ENCODE measurements at regions not wholly inside any gene's neighbourhood (a gene's known extent, or its start where the extent isn't known, plus 50 kb on each side); places are given as distances from the start of the nearest gene placed in this dataset.
A peak's percentile ranks its signal among the peaks of the same experiment; 100 is the strongest.
"Not testable (repeated sequence)": the region's sequence is repeated elsewhere in the genome, so short reads cannot be mapped to it uniquely, and the experiment has no call there.

DNA sequence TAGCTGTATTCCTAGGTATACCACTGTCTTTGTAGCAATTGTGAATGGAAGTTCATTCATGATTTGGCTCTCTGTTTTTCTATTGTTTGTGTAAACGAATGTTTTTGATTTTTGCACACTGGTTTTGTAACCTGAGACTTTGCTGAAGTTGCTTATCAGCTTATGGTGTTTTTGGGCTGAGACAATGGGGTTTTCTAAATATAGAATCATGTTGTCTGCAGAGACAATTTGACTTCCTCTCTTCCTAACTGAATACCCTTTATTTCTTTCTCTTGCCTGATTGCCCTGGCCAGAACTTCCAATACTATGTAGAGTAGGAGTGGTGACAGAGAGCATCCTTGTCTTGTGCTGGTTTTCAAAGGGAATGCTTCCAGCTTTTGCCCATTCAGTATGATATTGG lies 761.6 kb upstream of the NCAM2 start:
- H3K27me3 Mint-ChIP-seq; H3K4me1 Mint-ChIP-seq; H3K36me3 ChIP-seq (ENCODE audit: control insufficient read depth in 2 of 3, insufficient read depth in 3 of 3, low read length in 3 of 3); H3K4me3 Mint-ChIP-seq; H3K4me1 ChIP-seq (ENCODE audit: control insufficient read depth in 2 of 2, insufficient read depth in 2 of 2, low read length in 2 of 2); POLR2A ChIA-PET; H3K4me3 ChIP-seq (ENCODE audit: low read length); H3K36me3 Mint-ChIP-seq; H3K27me3 ChIP-seq (ENCODE audit: control insufficient read depth in 2 of 2, insufficient read depth in 2 of 2, low read length in 2 of 2); DNase-seq; H3K27ac ChIP-seq (ENCODE audit: low read depth, low read length); ATAC-seq; H3K9me3 ChIP-seq (ENCODE audit: control insufficient read depth in 2 of 3, low read length in 3 of 3); H3K27ac Mint-ChIP-seq; CTCF ChIA-PET: not testable (repeated sequence)
- peaks cover 0 to 31% (median 13%) of the 10 kb centered on the region in 11 donors for H3K9me3 Mint-ChIP-seq
- intact Hi-C loops (cut with micrococcal nuclease) = loop anchor here in 1 of 2 donors (10.0 kb wide), 1 partner anchor 48 kb away; no protein-coding TSS in a partner anchor

DNA sequence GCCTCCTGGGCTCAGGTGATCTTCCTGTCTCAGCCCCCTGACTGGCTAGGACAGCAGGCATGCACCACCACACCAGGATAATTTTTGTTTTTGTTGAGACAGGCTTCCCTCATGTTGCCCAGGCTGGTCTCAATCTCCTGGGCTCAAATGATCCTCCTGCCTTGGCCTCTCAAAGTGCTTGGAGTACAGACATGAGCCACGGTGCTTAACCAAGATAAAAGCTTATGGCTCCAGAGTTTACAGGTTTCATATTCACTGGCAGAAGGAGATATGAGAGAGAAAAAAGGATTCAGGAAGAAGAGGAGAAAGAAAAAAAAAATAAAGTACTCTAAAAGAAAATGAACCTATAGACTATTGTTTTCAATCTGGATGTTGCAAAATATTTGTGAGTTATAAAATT lies 748.8 kb upstream of the NCAM2 start:
- no peak for ATAC-seq
- CTCF ChIA-PET = no interaction called here
- no peaks in the 10 kb centered on the region for H3K27me3 ChIP-seq (ENCODE audit: control insufficient read depth in 2 of 2, insufficient read depth in 2 of 2, low read length in 2 of 2)
- no peak overlapping the region for H3K4me3 ChIP-seq (ENCODE audit: low read length)
- H3K9me3 ChIP-seq (ENCODE audit: control insufficient read depth in 2 of 3, low read length in 3 of 3) = no peaks in the 10 kb centered on the region
- Mint-ChIP-seq H3K9me3 (peaks cover 0 to 7% (median 0%) of the 10 kb centered on the region in 11 donors), H3K4me1 (no peaks in the 10 kb centered on the region), H3K36me3 (no peaks in the 10 kb centered on the region), H3K4me3 (no peak overlapping the region), H3K27me3 (no peaks in the 10 kb centered on the region), H3K27ac (no peak overlapping the region)
- DNase-seq = no peak
- no peaks in the 10 kb centered on the region for H3K36me3 ChIP-seq (ENCODE audit: control insufficient read depth in 2 of 3, insufficient read depth in 3 of 3, low read length in 3 of 3)
- POLR2A ChIA-PET = no interaction called here
- H3K27ac ChIP-seq (ENCODE audit: low read depth, low read length) = no peak overlapping the region
- intact Hi-C loops (cut with micrococcal nuclease) = no loop called here
- no peaks in the 10 kb centered on the region for H3K4me1 ChIP-seq (ENCODE audit: control insufficient read depth in 2 of 2, insufficient read depth in 2 of 2, low read length in 2 of 2)

DNA sequence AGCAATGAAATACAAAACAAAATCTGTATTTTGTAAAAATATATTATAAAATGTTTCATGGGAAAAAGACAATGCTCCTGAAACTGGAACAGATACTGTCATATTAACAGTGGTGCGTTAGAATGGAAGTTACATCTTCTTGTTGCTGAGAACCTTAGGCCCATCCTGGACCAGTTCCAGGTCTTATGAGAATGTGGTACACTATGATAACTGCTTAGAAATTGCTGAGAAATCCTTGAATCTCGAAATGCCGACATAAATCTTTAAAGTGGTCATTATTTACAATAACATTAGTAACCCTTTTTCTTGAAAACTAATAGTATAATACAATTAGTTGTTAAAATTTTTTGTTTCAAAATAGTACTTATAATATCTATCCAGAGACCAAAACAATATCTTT lies 747.9 kb upstream of the NCAM2 start:
- intact Hi-C loops (cut with micrococcal nuclease) = no loop called here
- Histone ChIP-seq H3K27me3 (ENCODE audit: control insufficient read depth in 2 of 2, insufficient read depth in 2 of 2, low read length in 2 of 2) (no peaks in the 10 kb centered on the region), H3K9me3 (ENCODE audit: control insufficient read depth in 2 of 3, low read length in 3 of 3) (no peaks in the 10 kb centered on the region), H3K27ac (ENCODE audit: low read depth, low read length) (no peak overlapping the region), H3K4me1 (ENCODE audit: control insufficient read depth in 2 of 2, insufficient read depth in 2 of 2, low read length in 2 of 2) (no peaks in the 10 kb centered on the region), H3K4me3 (ENCODE audit: low read length) (no peak overlapping the region), H3K36me3 (ENCODE audit: control insufficient read depth in 2 of 3, insufficient read depth in 3 of 3, low read length in 3 of 3) (no peaks in the 10 kb centered on the region)
- ChIA-PET CTCF (no interaction called here), POLR2A (no interaction called here)
- Mint-ChIP-seq H3K4me1 (no peaks in the 10 kb centered on the region), H3K27me3 (no peaks in the 10 kb centered on the region), H3K4me3 (no peak overlapping the region), H3K9me3 (peaks cover 0 to 7% (median 0%) of the 10 kb centered on the region in 11 donors), H3K36me3 (no peaks in the 10 kb centered on the region), H3K27ac (no peak overlapping the region)
- ATAC-seq (no peak), DNase-seq (no peak)

DNA sequence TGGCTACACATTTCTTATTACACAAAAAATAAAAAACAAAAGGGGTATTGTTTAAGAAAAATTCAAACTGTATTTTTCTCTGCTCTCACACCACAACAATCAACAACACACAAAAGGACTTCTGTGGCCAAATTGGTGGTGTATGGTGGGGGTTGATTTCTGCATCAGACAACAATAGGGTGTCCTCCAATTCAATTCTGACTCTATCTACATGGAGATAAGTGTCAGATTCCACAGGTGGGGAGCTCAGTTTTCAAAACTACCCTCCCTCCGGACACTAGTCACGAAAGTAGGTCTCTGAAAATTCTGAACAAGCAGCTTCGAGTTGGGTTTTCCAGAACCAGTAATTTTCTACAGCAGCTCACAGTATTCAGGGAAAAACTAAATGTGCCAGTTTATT lies 744.9 kb upstream of the NCAM2 start:
- intact Hi-C loops (cut with micrococcal nuclease) = no loop called here
- H3K27ac Mint-ChIP-seq = no peak overlapping the region
- ChIA-PET POLR2A (no interaction called here), CTCF (no interaction called here)
- ATAC-seq = no peak
- H3K9me3 Mint-ChIP-seq = peaks cover 0 to 6% (median 0%) of the 10 kb centered on the region in 11 donors
- no peaks in the 10 kb centered on the region for H3K4me1 Mint-ChIP-seq
- H3K4me3 ChIP-seq (ENCODE audit: low read length) = no peak overlapping the region
- H3K4me3 Mint-ChIP-seq = no peak overlapping the region
- no peaks in the 10 kb centered on the region for H3K36me3 Mint-ChIP-seq
- H3K4me1 ChIP-seq (ENCODE audit: control insufficient read depth in 2 of 2, insufficient read depth in 2 of 2, low read length in 2 of 2) = no peaks in the 10 kb centered on the region
- H3K27me3 ChIP-seq (ENCODE audit: control insufficient read depth in 2 of 2, insufficient read depth in 2 of 2, low read length in 2 of 2) = no peaks in the 10 kb centered on the region
- no peaks in the 10 kb centered on the region for H3K9me3 ChIP-seq (ENCODE audit: control insufficient read depth in 2 of 3, low read length in 3 of 3)
- H3K36me3 ChIP-seq (ENCODE audit: control insufficient read depth in 2 of 3, insufficient read depth in 3 of 3, low read length in 3 of 3) = no peaks in the 10 kb centered on the region
- H3K27ac ChIP-seq (ENCODE audit: low read depth, low read length) = no peak overlapping the region
- H3K27me3 Mint-ChIP-seq = no peaks in the 10 kb centered on the region
- no peak for DNase-seq

DNA sequence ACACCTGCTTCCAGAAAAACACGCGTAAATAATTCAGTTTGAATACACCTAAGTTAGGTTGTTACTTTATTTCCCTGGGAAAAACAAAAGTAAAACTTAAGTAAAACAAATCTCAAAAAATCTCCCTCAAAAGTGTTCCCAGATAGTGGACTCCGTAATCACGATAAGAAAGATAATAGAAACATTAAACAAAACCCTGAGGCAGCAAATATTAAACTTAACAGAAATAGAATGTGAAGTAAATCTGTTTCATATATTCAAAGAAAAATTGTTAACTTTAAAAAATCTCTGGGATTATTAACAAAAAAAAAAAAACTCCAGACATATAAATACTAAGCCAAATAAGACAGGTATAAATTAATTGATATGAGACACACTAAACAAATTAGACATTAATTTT lies 743.2 kb upstream of the NCAM2 start:
- Mint-ChIP-seq H3K4me1 (peaks cover 0 to 2% (median 0%) of the 10 kb centered on the region in 7 donors), H3K27me3 (no peaks in the 10 kb centered on the region), H3K4me3 (no peak overlapping the region), H3K36me3 (peaks cover 0 to 3% (median 0%) of the 10 kb centered on the region in 5 donors), H3K27ac (no peak overlapping the region), H3K9me3 (peaks cover 0 to 7% (median 1%) of the 10 kb centered on the region in 11 donors)
- POLR2A ChIA-PET = no interaction called here
- Histone ChIP-seq H3K36me3 (ENCODE audit: control insufficient read depth in 2 of 3, insufficient read depth in 3 of 3, low read length in 3 of 3) (no peaks in the 10 kb centered on the region), H3K27me3 (ENCODE audit: control insufficient read depth in 2 of 2, insufficient read depth in 2 of 2, low read length in 2 of 2) (no peaks in the 10 kb centered on the region), H3K4me1 (ENCODE audit: control insufficient read depth in 2 of 2, insufficient read depth in 2 of 2, low read length in 2 of 2) (no peaks in the 10 kb centered on the region), H3K9me3 (ENCODE audit: control insufficient read depth in 2 of 3, low read length in 3 of 3) (no peaks in the 10 kb centered on the region), H3K4me3 (ENCODE audit: low read length) (no peak overlapping the region), H3K27ac (ENCODE audit: low read depth, low read length) (no peak overlapping the region)
- no peak for ATAC-seq
- no peak for DNase-seq
- CTCF ChIA-PET = no interaction called here
- intact Hi-C loops (cut with micrococcal nuclease) = no loop called here

DNA sequence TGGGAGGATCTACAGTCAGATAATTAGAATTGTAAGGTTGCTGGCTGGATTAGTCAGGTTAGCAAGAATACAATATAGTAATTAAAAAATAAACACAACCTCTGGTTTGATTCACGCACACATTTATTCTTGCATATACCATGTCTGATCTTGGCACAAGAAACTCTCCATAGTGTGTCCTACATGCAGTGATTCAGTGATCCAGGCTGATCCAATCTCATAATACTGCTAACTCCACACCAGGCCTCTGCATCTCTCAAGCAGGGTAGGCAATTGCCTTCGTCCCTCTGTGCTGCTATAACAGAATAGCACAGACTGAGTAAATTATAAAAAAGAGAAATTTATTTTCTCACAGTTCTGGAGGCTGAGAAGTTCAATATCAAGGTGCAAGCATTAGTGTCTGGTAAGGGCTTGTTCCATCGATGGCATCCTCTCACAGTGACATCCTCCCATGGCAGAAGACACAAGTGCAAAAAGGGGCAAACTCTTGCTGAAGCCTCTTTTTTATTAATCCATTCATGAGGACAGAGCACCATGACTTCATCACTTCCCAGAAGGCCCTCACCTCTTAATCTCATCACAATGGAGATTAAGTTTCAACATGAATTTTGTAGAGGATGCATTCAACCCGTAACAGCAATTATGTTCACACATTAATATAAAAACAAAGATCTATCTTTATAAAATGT lies 741.0 kb upstream of the NCAM2 start:
- Histone ChIP-seq H3K27me3 (ENCODE audit: control insufficient read depth in 2 of 2, insufficient read depth in 2 of 2, low read length in 2 of 2) (no peaks in the 10 kb centered on the region), H3K27ac (ENCODE audit: low read depth, low read length) (no peak overlapping the region), H3K4me3 (ENCODE audit: low read length) (no peak overlapping the region), H3K4me1 (ENCODE audit: control insufficient read depth in 2 of 2, insufficient read depth in 2 of 2, low read length in 2 of 2) (no peaks in the 10 kb centered on the region), H3K36me3 (ENCODE audit: control insufficient read depth in 2 of 3, insufficient read depth in 3 of 3, low read length in 3 of 3) (no peaks in the 10 kb centered on the region), H3K9me3 (ENCODE audit: control insufficient read depth in 2 of 3, low read length in 3 of 3) (no peaks in the 10 kb centered on the region)
- peaks cover 0 to 3% (median 0%) of the 10 kb centered on the region in 5 donors for H3K36me3 Mint-ChIP-seq
- DNase-seq = no peak
- peaks cover 0 to 2% (median 0%) of the 10 kb centered on the region in 7 donors for H3K4me1 Mint-ChIP-seq
- H3K4me3 Mint-ChIP-seq = no peak overlapping the region
- H3K27ac Mint-ChIP-seq = no peak overlapping the region
- no peak for ATAC-seq
- ChIA-PET POLR2A (no interaction called here), CTCF (no interaction called here)
- H3K27me3 Mint-ChIP-seq = no peaks in the 10 kb centered on the region
- H3K9me3 Mint-ChIP-seq = peaks cover 0 to 10% (median 2%) of the 10 kb centered on the region in 11 donors
- intact Hi-C loops (cut with micrococcal nuclease) = no loop called here

DNA sequence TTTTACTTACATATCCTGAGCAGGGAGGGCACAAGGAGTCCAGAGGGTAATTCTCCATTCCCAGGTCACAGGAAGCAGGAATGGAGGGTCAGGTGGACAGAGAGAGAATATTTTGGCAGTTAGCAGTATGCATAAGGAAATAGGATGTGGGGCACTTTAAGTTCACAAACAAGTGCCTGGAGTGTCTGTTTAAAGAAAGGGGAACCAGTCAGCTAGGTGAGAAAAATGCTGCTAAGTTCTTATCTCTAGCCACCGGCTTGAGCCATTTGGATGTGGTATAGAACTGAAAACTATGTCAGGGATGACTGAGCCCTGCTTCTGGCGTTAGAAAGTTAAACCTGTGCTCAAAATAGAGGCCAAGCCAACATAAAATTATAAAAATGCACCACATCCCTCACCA lies 739.7 kb upstream of the NCAM2 start:
- H3K36me3 Mint-ChIP-seq = peaks cover 0 to 3% (median 0%) of the 10 kb centered on the region in 5 donors
- intact Hi-C loops (cut with micrococcal nuclease) = no loop called here
- peaks cover 0 to 10% (median 2%) of the 10 kb centered on the region in 11 donors for H3K9me3 Mint-ChIP-seq
- ATAC-seq = peak; percentile 51
- no peak overlapping the region for H3K4me3 ChIP-seq (ENCODE audit: low read length)
- peaks cover 0 to 2% (median 0%) of the 10 kb centered on the region in 7 donors for H3K4me1 Mint-ChIP-seq
- no peak for DNase-seq
- H3K4me3 Mint-ChIP-seq = no peak overlapping the region
- ChIA-PET CTCF (no interaction called here), POLR2A (no interaction called here)
- H3K27me3 ChIP-seq (ENCODE audit: control insufficient read depth in 2 of 2, insufficient read depth in 2 of 2, low read length in 2 of 2) = no peaks in the 10 kb centered on the region
- H3K9me3 ChIP-seq (ENCODE audit: control insufficient read depth in 2 of 3, low read length in 3 of 3) = no peaks in the 10 kb centered on the region
- H3K27ac ChIP-seq (ENCODE audit: low read depth, low read length) = no peak overlapping the region
- H3K4me1 ChIP-seq (ENCODE audit: control insufficient read depth in 2 of 2, insufficient read depth in 2 of 2, low read length in 2 of 2) = no peaks in the 10 kb centered on the region
- H3K36me3 ChIP-seq (ENCODE audit: control insufficient read depth in 2 of 3, insufficient read depth in 3 of 3, low read length in 3 of 3) = no peaks in the 10 kb centered on the region
- H3K27ac Mint-ChIP-seq = no peak overlapping the region
- H3K27me3 Mint-ChIP-seq = no peaks in the 10 kb centered on the region
